ENCODE measurements at regions not wholly inside any gene's neighbourhood (a gene's known extent, or its start where the extent isn't known, plus 50 kb on each side); places are given as distances from the start of the nearest gene placed in this dataset.

DNA sequence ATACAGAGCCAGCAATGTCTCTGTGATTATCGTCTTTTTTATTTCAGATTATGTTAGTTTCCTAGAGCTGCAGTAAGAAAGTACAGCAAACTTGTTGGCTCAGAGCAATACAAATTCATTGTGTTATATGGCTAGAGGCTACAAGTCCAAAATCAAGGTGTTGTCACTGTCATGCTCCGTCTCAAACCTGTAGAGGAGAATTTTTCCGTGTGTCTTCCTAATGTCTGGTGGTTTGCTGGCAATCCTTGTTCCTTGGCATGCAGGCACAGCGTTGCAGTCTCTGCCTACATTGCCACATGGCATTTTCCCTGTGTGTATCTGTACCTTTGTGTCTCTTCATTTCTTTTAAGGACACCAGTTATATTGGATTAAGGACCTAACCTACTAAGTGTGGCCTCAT, 244.4 kb downstream of the LRRIQ3 start:
- CTCF ChIA-PET (ENCODE audit: partially characterized antibody), result no interaction called here
- DNase-seq, result no peak
- intact Hi-C loops (cut with micrococcal nuclease), result no loop called here
- H3K9me3 ChIP-seq (ENCODE audit: control insufficient read depth in 1 of 2, low read length in 2 of 2), result no peaks in the 10 kb centered on the region
- no peaks in the 10 kb centered on the region for H3K36me3 ChIP-seq (ENCODE audit: insufficient read depth, low read length)
- H3K27me3 ChIP-seq (ENCODE audit: insufficient read depth, low read length), result no peaks in the 10 kb centered on the region
- Mint-ChIP-seq H3K27me3 (no peaks in the 10 kb centered on the region), H3K27ac (no peak overlapping the region), H3K4me1 (no peaks in the 10 kb centered on the region), H3K36me3 (no peaks in the 10 kb centered on the region), H3K4me3 (no peak overlapping the region), H3K9me3 (peaks cover 0 to 10% (median under 1%) of the 10 kb centered on the region in 8 donors)
- POLR2A ChIA-PET (ENCODE audit: partially characterized antibody), result no interaction called here
- no peaks in the 10 kb centered on the region for H3K4me1 ChIP-seq (ENCODE audit: insufficient read depth, low read length)
- no peak overlapping the region for H3K27ac ChIP-seq (ENCODE audit: low read depth, low read length)
- no peak overlapping the region for H3K4me3 ChIP-seq (ENCODE audit: low read length in 2 of 2)

DNA sequence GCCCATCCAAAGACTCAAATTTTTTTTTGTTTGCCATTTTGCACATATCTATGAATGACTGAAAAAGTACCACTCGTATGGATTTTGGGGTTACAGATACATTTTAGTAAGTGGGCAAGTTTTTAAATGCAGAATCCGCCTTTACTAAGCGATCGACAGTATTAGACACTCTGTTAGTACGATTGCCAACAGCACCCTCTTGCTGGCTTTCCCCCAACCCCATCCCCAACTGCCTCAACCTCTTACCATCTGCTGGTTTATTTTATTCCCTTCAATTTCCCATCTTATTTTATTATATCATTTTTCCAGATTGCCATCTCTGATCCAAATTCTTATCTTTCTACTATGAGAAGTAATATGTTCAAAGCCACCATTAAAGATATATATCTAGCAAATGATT, 244.8 kb downstream of the LRRIQ3 start:
- CTCF ChIA-PET (ENCODE audit: partially characterized antibody), result no interaction called here
- Mint-ChIP-seq H3K27ac (no peak overlapping the region), H3K27me3 (no peaks in the 10 kb centered on the region), H3K9me3 (peaks cover 0 to 10% (median under 1%) of the 10 kb centered on the region in 8 donors), H3K4me3 (no peak overlapping the region), H3K4me1 (no peaks in the 10 kb centered on the region), H3K36me3 (no peaks in the 10 kb centered on the region)
- Histone ChIP-seq H3K4me1 (ENCODE audit: insufficient read depth, low read length) (no peaks in the 10 kb centered on the region), H3K9me3 (ENCODE audit: control insufficient read depth in 1 of 2, low read length in 2 of 2) (no peaks in the 10 kb centered on the region), H3K36me3 (ENCODE audit: insufficient read depth, low read length) (no peaks in the 10 kb centered on the region), H3K27ac (ENCODE audit: low read depth, low read length) (no peak overlapping the region), H3K4me3 (ENCODE audit: low read length in 2 of 2) (no peak overlapping the region), H3K27me3 (ENCODE audit: insufficient read depth, low read length) (no peaks in the 10 kb centered on the region)
- intact Hi-C loops (cut with micrococcal nuclease), result no loop called here
- POLR2A ChIA-PET (ENCODE audit: partially characterized antibody), result no interaction called here
- no peak for DNase-seq

- no peak overlapping the region for H3K27ac Mint-ChIP-seq
- no peak overlapping the region for H3K4me3 ChIP-seq (ENCODE audit: low read length in 2 of 2)
- no peaks in the 10 kb centered on the region for H3K36me3 ChIP-seq (ENCODE audit: insufficient read depth, low read length)
- no peak overlapping the region for H3K27ac ChIP-seq (ENCODE audit: low read depth, low read length)
- intact Hi-C loops (cut with micrococcal nuclease), result no loop called here
- H3K4me1 ChIP-seq (ENCODE audit: insufficient read depth, low read length), result no peaks in the 10 kb centered on the region
- DNase-seq, result no peak
- no peak overlapping the region for H3K4me3 Mint-ChIP-seq
- H3K27me3 Mint-ChIP-seq, result no peaks in the 10 kb centered on the region
- peaks cover 0 to 3% (median 0%) of the 10 kb centered on the region in 8 donors for H3K9me3 Mint-ChIP-seq
- no peaks in the 10 kb centered on the region for H3K27me3 ChIP-seq (ENCODE audit: insufficient read depth, low read length)
- no peaks in the 10 kb centered on the region for H3K9me3 ChIP-seq (ENCODE audit: control insufficient read depth in 1 of 2, low read length in 2 of 2)
- no peaks in the 10 kb centered on the region for H3K4me1 Mint-ChIP-seq
- CTCF ChIA-PET (ENCODE audit: partially characterized antibody), result no interaction called here
- no peaks in the 10 kb centered on the region for H3K36me3 Mint-ChIP-seq
- POLR2A ChIA-PET (ENCODE audit: partially characterized antibody), result no interaction called here
Measured at GRCh38 chr1:73948055-73948454, 249.9 kb downstream of the LRRIQ3 start.

GRCh38 chr1:73947009-73947408, 251.0 kb downstream of the LRRIQ3 start:
- H3K4me3 ChIP-seq (ENCODE audit: low read length in 2 of 2), result no peak overlapping the region
- no peak for DNase-seq
- Mint-ChIP-seq H3K4me3 (no peak overlapping the region), H3K27ac (no peak overlapping the region), H3K27me3 (no peaks in the 10 kb centered on the region), H3K36me3 (no peaks in the 10 kb centered on the region), H3K4me1 (no peaks in the 10 kb centered on the region), H3K9me3 (peaks cover 0 to 2% (median 0%) of the 10 kb centered on the region in 8 donors)
- intact Hi-C loops (cut with micrococcal nuclease), result no loop called here
- H3K9me3 ChIP-seq (ENCODE audit: control insufficient read depth in 1 of 2, low read length in 2 of 2), result no peaks in the 10 kb centered on the region
- no peaks in the 10 kb centered on the region for H3K27me3 ChIP-seq (ENCODE audit: insufficient read depth, low read length)
- ChIA-PET POLR2A (ENCODE audit: partially characterized antibody) (no interaction called here), CTCF (ENCODE audit: partially characterized antibody) (no interaction called here)
- no peaks in the 10 kb centered on the region for H3K36me3 ChIP-seq (ENCODE audit: insufficient read depth, low read length)
- H3K27ac ChIP-seq (ENCODE audit: low read depth, low read length), result no peak overlapping the region
- H3K4me1 ChIP-seq (ENCODE audit: insufficient read depth, low read length), result no peaks in the 10 kb centered on the region

DNA sequence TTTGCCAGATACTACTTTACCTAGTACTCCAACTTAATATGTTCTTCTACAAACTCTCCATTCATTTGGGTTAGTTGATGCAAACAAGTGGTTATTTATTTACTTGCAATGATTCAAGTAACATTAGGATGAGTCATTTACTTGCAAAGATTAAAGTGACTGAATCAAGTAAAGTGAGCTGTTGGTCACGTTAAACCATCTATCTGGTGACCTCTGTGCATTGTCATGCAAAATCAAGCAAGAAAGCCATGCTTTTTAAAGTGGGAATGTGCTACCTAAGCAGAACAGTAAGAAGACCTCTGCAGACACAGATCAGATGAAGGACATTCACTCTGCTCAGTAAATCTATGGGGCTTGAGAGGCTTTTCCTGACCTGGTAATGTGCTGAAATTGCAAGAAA, 254.7 kb downstream of the LRRIQ3 start:
- Histone ChIP-seq H3K27ac (ENCODE audit: low read depth, low read length) (no peak overlapping the region), H3K27me3 (ENCODE audit: insufficient read depth, low read length) (no peaks in the 10 kb centered on the region), H3K4me1 (ENCODE audit: insufficient read depth, low read length) (no peaks in the 10 kb centered on the region), H3K36me3 (ENCODE audit: insufficient read depth, low read length) (no peaks in the 10 kb centered on the region), H3K4me3 (ENCODE audit: low read length in 2 of 2) (no peak overlapping the region), H3K9me3 (ENCODE audit: control insufficient read depth in 1 of 2, low read length in 2 of 2) (no peaks in the 10 kb centered on the region)
- Mint-ChIP-seq H3K4me3 (no peak overlapping the region), H3K9me3 (peaks cover 0 to 3% (median 0%) of the 10 kb centered on the region in 8 donors), H3K27ac (no peak overlapping the region), H3K36me3 (no peaks in the 10 kb centered on the region), H3K27me3 (no peaks in the 10 kb centered on the region), H3K4me1 (no peaks in the 10 kb centered on the region)
- no peak for DNase-seq
- POLR2A ChIA-PET (ENCODE audit: partially characterized antibody), result no interaction called here
- CTCF ChIA-PET (ENCODE audit: partially characterized antibody), result no interaction called here
- intact Hi-C loops (cut with micrococcal nuclease), result no loop called here

GRCh38 chr1:73930293-73930692, 267.7 kb downstream of the LRRIQ3 start:
- ChIA-PET POLR2A (ENCODE audit: partially characterized antibody) (no interaction called here), CTCF (ENCODE audit: partially characterized antibody) (no interaction called here)
- H3K4me1 ChIP-seq (ENCODE audit: insufficient read depth, low read length), result no peaks in the 10 kb centered on the region
- Mint-ChIP-seq H3K4me1 (no peaks in the 10 kb centered on the region), H3K4me3 (no peak overlapping the region), H3K27ac (no peak overlapping the region), H3K27me3 (no peaks in the 10 kb centered on the region), H3K9me3 (peaks cover 0 to 1% (median 0%) of the 10 kb centered on the region in 8 donors), H3K36me3 (no peaks in the 10 kb centered on the region)
- DNase-seq, result no peak
- no peaks in the 10 kb centered on the region for H3K36me3 ChIP-seq (ENCODE audit: insufficient read depth, low read length)
- no peak overlapping the region for H3K4me3 ChIP-seq (ENCODE audit: low read length in 2 of 2)
- intact Hi-C loops (cut with micrococcal nuclease), result no loop called here
- H3K27me3 ChIP-seq (ENCODE audit: insufficient read depth, low read length), result no peaks in the 10 kb centered on the region
- H3K27ac ChIP-seq (ENCODE audit: low read depth, low read length), result no peak overlapping the region
- H3K9me3 ChIP-seq (ENCODE audit: control insufficient read depth in 1 of 2, low read length in 2 of 2), result no peaks in the 10 kb centered on the region

DNA sequence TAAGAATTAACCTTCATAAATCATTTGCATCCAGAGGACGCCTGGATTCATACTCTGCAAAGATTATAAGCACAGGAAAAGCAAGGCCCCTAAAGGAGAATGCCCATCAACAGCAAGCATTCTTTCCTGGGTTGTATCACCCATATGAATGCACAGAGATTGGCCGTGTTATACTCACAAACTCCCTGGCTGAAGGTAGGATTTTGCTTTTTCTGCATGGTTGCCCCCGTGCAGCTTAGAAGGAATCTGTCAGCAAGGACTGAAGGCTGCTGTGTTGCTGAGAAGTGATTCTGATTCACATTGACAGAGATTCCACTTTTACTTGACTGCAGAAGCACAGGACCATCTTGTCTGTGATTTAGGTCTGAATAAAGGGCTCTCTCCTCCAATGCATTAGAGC, 283.0 kb downstream of the LRRIQ3 start:
- intact Hi-C loops (cut with micrococcal nuclease), result no loop called here
- no peak overlapping the region for H3K27ac ChIP-seq (ENCODE audit: low read depth, low read length)
- Mint-ChIP-seq H3K9me3 (peaks cover 2 to 27% (median 13%) of the 10 kb centered on the region in 8 donors), H3K4me3 (no peak overlapping the region), H3K27me3 (no peaks in the 10 kb centered on the region), H3K36me3 (no peaks in the 10 kb centered on the region), H3K27ac (no peak overlapping the region), H3K4me1 (no peaks in the 10 kb centered on the region)
- POLR2A ChIA-PET (ENCODE audit: partially characterized antibody), result no interaction called here
- no peak overlapping the region for H3K4me3 ChIP-seq (ENCODE audit: low read length in 2 of 2)
- no peaks in the 10 kb centered on the region for H3K4me1 ChIP-seq (ENCODE audit: insufficient read depth, low read length)
- H3K36me3 ChIP-seq (ENCODE audit: insufficient read depth, low read length), result no peaks in the 10 kb centered on the region
- CTCF ChIA-PET (ENCODE audit: partially characterized antibody), result no interaction called here
- no peaks in the 10 kb centered on the region for H3K9me3 ChIP-seq (ENCODE audit: control insufficient read depth in 1 of 2, low read length in 2 of 2)
- no peak for DNase-seq
- H3K27me3 ChIP-seq (ENCODE audit: insufficient read depth, low read length), result no peaks in the 10 kb centered on the region

DNA sequence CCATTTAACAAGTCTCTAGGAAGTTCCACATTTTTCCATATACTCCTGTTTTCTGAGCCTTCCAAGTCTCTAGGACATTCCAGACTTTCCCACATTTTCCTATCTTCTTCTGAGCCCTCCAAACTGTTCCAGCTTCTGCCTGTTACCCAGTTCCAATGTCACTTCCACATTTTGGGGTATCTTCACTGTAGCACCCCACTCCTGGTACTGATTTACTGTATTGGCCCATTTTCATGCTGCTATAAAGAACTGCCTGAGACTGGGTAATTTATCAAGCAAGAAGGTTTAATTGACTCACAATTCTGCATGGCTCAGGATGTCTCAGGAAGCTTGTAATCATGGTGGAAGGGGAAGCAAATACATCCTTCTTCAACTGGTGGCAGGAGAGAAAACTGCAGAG, 285.0 kb downstream of the LRRIQ3 start:
- ChIA-PET CTCF (ENCODE audit: partially characterized antibody) (no interaction called here), POLR2A (ENCODE audit: partially characterized antibody) (no interaction called here)
- no peaks in the 10 kb centered on the region for H3K27me3 Mint-ChIP-seq
- H3K4me1 ChIP-seq (ENCODE audit: insufficient read depth, low read length), result no peaks in the 10 kb centered on the region
- no peaks in the 10 kb centered on the region for H3K36me3 ChIP-seq (ENCODE audit: insufficient read depth, low read length)
- H3K27ac ChIP-seq (ENCODE audit: low read depth, low read length), result no peak overlapping the region
- H3K9me3 Mint-ChIP-seq, result peaks cover 2 to 27% (median 13%) of the 10 kb centered on the region in 8 donors
- H3K4me1 Mint-ChIP-seq, result no peaks in the 10 kb centered on the region
- intact Hi-C loops (cut with micrococcal nuclease), result no loop called here
- H3K27ac Mint-ChIP-seq, result no peak overlapping the region
- H3K9me3 ChIP-seq (ENCODE audit: control insufficient read depth in 1 of 2, low read length in 2 of 2), result no peaks in the 10 kb centered on the region
- no peak overlapping the region for H3K4me3 Mint-ChIP-seq
- DNase-seq, result no peak
- H3K27me3 ChIP-seq (ENCODE audit: insufficient read depth, low read length), result no peaks in the 10 kb centered on the region
- H3K36me3 Mint-ChIP-seq, result no peaks in the 10 kb centered on the region
- H3K4me3 ChIP-seq (ENCODE audit: low read length in 2 of 2), result no peak overlapping the region
